Ectodermal cell (in vitro differentiated cells): ENCODE measurements at regions not wholly inside any gene's neighbourhood (a gene's known extent, or its start where the extent isn't known, plus 50 kb on each side); places are given as distances from the start of the nearest gene placed in this dataset.
"Not testable (repeated sequence)": the region's sequence is repeated elsewhere in the genome, so short reads cannot be mapped to it uniquely, and the experiment has no call there.

ENCODE experiments used
- H3K27ac ChIP-seq: 2 replicates; pipeline ENCODE4 v1.7.0; 2013; ENCODE audit warnings: mild to moderate bottlenecking, low read depth, low read length; ENCODE audit not compliant: insufficient read depth, poor library complexity, severe bottlenecking
- H3K27me3 ChIP-seq: 2 replicates; pipeline ENCODE4 v1.7.0; 2013; ENCODE audit warnings: mild to moderate bottlenecking, low read length; ENCODE audit not compliant: insufficient read depth, control insufficient read depth, poor library complexity, severe bottlenecking
- H3K36me3 ChIP-seq: one replicate; pipeline ENCODE4 v1.7.0; 2013; ENCODE audit warnings: low read length; ENCODE audit not compliant: control insufficient read depth, insufficient read depth
- H3K4me1 ChIP-seq: one replicate; pipeline ENCODE4 v1.7.0; 2013; ENCODE audit warnings: low read length; ENCODE audit not compliant: control insufficient read depth, insufficient read depth
- H3K4me3 ChIP-seq: 2 replicates; pipeline ENCODE4 v1.7.0; 2013; ENCODE audit warnings: low read depth, low read length, control low read depth; ENCODE audit not compliant: insufficient read depth
- H3K9me3 ChIP-seq: 2 replicates; pipeline ENCODE4 v1.7.0; 2013; ENCODE audit warnings: mild to moderate bottlenecking, low read length, moderate library complexity; ENCODE audit not compliant: control insufficient read depth
- WGBS, 2 experiments: methylation state at CpG; one replicate each; pipeline ENCODE4 v1.1.7; 2013; ENCODE audit warnings: missing lambda C conversion rate in 2 of 2; 5-methylcytosine and 5-hydroxymethylcytosine counted together

DNA sequence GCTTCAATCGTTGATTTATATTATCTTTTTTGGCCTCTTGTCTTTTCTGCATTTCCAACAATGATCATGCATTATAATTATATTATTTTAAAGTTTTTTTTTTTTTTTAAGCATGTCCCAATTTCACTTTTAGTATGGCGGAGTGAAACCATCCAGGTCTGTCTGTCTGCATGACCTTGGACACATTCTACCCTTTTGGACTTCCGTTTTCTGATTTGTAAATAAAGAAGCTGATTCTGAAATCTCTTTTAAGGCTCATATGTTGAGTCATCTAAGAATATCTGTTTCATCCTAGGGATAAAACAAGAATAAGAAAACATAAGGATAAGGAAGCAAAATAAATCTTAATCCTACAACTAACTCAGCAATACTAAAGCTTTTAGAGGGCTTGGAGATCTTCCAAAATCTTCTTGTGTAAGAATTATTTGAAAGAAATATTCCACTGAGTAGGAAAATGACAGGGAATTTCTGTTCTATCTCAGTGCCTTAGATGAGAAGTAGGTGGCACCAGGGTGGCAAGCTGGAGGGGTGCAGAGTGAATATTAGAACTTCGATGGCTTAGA, 195.7 kb upstream of the TOX3 start:
- Histone ChIP-seq H3K9me3 (no peaks in the 10 kb centered on the region), H3K27ac (no peak overlapping the region)
- WGBS, 2 experiments: 100% methylated on average over 2 to 4 of the region's 4 CpGs

DNA sequence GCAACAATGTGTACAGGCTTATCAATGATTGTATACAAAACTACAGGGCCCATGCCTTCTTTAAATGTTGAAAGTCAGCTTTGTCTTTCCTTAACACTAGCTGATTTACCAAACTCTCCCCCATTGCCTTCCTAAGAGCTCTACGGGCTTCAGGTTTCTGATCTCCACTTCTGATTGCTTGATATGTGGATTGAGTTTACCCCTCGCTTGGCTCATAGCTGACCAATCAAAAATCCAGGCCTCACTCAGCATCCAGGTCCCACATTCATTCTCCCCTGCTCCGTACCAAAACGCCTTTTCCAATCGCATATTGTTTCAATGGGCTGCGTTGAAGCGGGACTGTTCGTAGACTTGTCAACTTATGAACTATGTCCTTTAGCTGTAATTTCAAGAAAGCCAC, 195.1 kb upstream of the TOX3 start:
- peaks cover 5% of the 10 kb centered on the region for H3K4me1 ChIP-seq
- H3K27me3 ChIP-seq: no peaks in the 10 kb centered on the region
- no peaks in the 10 kb centered on the region for H3K36me3 ChIP-seq
- no peak overlapping the region for H3K27ac ChIP-seq
- 78 to 81% methylated on average over 8 of the region's 8 CpGs for WGBS, 2 experiments
- no peak overlapping the region for H3K4me3 ChIP-seq
- no peaks in the 10 kb centered on the region for H3K9me3 ChIP-seq

More for the DNA sequence above, 195.7 kb upstream of the TOX3 start:
- no peaks in the 10 kb centered on the region for H3K27me3 ChIP-seq
- peaks cover 5% of the 10 kb centered on the region for H3K4me1 ChIP-seq
- no peak overlapping the region for H3K4me3 ChIP-seq
- H3K36me3 ChIP-seq: no peaks in the 10 kb centered on the region

DNA sequence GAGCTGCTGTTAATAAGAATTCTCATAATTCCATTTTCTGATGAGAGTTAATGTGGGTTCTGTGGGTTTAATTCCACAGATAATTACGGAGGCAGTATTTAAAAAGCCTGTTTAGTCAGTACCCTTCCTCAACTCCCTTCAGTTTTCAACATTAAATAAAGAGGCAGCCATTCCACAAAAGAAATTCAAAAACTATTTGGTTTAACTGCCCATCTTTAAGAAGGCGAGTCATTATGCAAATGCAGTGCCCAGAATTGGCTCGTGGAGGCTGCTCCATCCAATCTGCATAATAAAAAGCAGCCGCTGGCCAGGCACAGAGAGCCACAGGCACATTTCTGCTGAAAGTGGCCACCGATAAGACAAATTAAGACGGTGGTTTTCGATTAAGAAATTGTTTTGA, 194.4 kb upstream of the TOX3 start:
- Histone ChIP-seq H3K4me1 (peaks cover 5% of the 10 kb centered on the region), H3K27me3 (no peaks in the 10 kb centered on the region), H3K36me3 (no peaks in the 10 kb centered on the region), H3K9me3 (no peaks in the 10 kb centered on the region), H3K27ac (no peak overlapping the region), H3K4me3 (no peak overlapping the region)
- WGBS, 2 experiments: 10 to 13% methylated on average over 7 of the region's 7 CpGs

DNA sequence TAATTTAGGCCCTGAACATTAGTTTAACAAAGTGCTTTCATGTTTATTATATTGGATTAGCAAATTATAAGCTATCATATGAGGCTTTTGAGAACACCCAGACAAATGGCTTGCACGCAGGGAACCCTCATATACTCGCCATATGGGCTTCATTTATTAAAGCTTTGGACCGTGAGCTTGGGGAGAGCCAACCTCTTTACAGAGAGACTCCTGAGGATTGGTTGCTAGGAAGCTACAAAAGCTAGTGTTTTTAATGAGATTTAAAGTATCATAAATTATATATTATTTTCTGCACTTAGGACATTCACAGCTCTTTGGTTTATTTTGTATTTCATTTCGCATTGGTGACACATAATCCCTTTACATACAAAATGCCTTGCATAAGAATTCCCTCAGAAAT, 193.8 kb upstream of the TOX3 start:
- 76 to 78% methylated on average over 4 of the region's 4 CpGs for WGBS, 2 experiments
- H3K27ac ChIP-seq: no peak overlapping the region
- H3K27me3 ChIP-seq: no peaks in the 10 kb centered on the region

DNA sequence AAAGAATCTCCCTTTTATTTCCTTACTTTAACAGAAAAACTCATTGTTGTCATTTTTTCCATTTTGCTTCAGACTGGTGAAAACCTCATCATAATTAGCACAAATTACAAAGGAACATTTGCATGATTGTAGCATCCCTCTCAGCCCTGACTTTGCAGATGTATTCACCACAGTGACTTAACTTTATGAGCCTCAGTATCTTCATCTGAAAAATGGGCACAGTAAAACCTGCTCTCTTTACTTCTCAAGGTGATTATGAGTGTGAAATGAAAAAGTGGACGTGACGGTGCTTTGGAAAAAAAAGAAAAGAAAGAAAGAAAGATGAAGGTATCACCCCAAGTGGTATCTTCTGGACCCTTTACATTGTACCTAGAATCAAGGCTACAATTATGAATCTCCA, 193.4 kb upstream of the TOX3 start:
- no peaks in the 10 kb centered on the region for H3K36me3 ChIP-seq

More for the DNA sequence above, 193.8 kb upstream of the TOX3 start:
- Histone ChIP-seq H3K9me3 (no peaks in the 10 kb centered on the region), H3K36me3 (no peaks in the 10 kb centered on the region), H3K4me3 (no peak overlapping the region), H3K4me1 (peaks cover 5% of the 10 kb centered on the region)

DNA sequence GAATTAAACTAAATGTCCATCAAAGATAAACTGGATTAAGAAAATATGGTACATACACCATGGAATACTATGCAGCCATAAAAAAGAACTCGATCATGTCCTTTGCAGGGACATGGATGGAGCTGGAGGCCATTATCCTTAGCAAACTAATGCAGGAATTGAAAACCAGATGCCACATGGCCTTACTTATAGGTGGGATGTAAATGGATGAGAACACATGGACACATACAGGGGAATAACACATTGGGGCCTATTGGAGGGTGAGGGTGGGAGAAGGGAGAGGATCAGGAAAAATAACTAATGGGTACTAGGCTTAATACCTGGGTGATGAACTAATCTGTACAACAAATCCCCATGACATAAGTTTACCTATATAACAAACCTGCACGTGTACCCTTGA, 192.0 kb upstream of the TOX3 start:
- H3K9me3 ChIP-seq, H3K4me1 ChIP-seq, H3K27ac ChIP-seq, H3K36me3 ChIP-seq, H3K27me3 ChIP-seq, H3K4me3 ChIP-seq: not testable (repeated sequence)
- WGBS, 2 experiments: 92 to 94% methylated on average over 1 to 2 of the region's 2 CpGs

More for the DNA sequence above, 193.4 kb upstream of the TOX3 start:
- WGBS, 2 experiments: 90 to 100% methylated on average over 2 of the region's 2 CpGs
- H3K9me3 ChIP-seq: no peaks in the 10 kb centered on the region
- H3K27ac ChIP-seq: no peak overlapping the region
- H3K4me3 ChIP-seq: no peak overlapping the region
- H3K4me1 ChIP-seq: peaks cover 5% of the 10 kb centered on the region
- H3K27me3 ChIP-seq: no peaks in the 10 kb centered on the region

DNA sequence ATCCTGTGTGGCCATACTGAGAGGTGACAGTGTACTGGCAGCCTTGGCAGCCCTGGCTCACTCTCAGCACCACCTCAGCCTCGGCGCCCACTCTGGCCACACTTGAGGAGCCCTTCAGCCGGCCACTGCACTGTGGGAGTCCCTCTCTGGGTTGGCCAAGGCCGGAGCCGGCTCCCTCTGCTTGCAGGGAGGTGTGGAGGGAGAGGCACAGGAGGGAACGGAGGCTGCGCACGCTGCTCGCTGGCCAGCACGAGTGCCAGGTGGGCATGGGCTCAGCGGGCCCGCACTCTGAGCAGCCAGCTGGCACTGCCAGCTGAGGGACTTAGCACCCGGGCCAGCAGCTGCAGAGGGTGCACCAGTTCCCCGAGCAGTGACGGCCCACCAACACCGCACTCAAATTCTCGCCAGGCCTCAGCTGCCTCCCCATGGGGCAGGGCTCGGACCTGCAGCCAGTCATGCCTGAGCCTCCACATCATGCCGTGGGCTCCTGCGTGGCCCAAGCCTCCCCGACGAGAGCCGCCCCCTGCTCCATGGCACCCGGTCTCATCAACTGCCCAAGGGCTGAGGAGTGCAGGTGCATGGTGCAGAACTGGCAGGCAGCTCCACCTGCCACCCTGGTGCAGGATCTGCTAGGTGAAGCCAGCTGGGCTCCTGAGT, 184.4 kb upstream of the TOX3 start:
- Histone ChIP-seq H3K36me3 (no peaks in the 10 kb centered on the region), H3K4me1 (no peaks in the 10 kb centered on the region), H3K27me3 (no peaks in the 10 kb centered on the region), H3K4me3 (no peak overlapping the region), H3K27ac (no peak overlapping the region), H3K9me3 (no peaks in the 10 kb centered on the region)
- 92 to 93% methylated on average over 24 of the region's 24 CpGs for WGBS, 2 experiments

DNA sequence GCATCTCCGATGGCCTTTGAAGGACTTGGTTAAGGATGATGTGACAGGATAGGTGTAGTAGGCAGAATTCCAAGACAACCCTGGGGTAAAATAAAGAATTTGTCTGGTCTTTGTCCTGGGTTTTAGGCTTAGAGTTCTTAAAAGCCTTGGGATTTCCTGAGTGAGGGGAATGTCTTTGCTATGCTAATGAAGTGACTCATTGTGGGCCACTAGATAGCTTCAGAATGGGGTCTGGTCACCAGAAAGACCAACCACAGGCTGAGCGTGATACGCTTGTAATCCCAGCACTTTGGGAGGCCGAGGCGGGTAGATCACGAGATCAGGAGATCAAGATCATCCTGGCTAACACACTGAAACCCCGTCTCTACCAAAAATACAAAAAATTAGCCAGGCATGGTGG, 182.8 kb upstream of the TOX3 start:
- Histone ChIP-seq H3K27me3 (no peaks in the 10 kb centered on the region), H3K4me1 (no peaks in the 10 kb centered on the region), H3K27ac (no peak overlapping the region), H3K4me3 (no peak overlapping the region), H3K9me3 (no peaks in the 10 kb centered on the region), H3K36me3 (no peaks in the 10 kb centered on the region)
- 77 to 78% methylated on average over 7 of the region's 7 CpGs for WGBS, 2 experiments

DNA sequence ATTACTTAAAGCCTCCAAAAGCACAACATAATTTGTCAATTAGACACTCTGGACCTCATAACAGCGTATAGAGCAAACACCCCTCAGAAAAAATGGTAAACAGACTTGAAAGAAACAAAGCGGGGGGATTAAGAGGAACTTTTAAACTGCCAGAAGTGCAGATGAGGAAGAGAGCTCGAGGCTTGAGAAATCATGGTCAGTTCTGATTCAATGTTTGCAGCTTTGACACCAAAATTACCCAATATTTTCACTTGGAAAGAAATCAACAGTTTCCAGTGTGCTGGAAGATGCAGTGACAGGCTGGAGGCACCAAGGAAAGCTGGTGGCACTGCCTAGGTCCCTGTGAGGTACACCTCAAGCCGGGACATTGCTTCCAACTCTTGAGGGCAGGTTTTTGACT, 180.9 kb upstream of the TOX3 start:
- Histone ChIP-seq H3K4me3 (no peak overlapping the region), H3K36me3 (no peaks in the 10 kb centered on the region), H3K4me1 (no peaks in the 10 kb centered on the region), H3K9me3 (no peaks in the 10 kb centered on the region), H3K27me3 (no peaks in the 10 kb centered on the region), H3K27ac (no peak overlapping the region)
- WGBS, 2 experiments: 95 to 97% methylated on average over 3 to 4 of the region's 4 CpGs

DNA sequence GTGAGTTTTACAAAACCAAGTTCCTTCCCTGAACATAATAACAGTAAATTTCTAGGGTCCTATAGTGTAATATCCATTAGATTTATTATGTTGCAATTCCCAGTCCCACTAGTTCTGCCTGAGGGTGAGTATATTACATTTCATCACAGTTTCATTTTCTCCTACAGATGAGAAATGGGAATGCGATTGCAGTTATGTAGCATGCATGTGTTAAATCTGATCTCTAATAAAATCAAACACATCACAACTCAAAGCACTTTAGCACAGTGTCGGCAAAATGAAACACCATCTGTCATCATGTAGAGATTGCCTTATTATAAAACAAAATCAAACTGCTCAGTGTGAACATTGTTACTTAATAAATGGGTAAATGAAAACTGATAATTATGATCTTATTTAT, 180.5 kb upstream of the TOX3 start:
- WGBS, 2 experiments: 94 to 100% methylated on average over 1 to 2 of the region's 2 CpGs
- Histone ChIP-seq H3K27ac (no peak overlapping the region), H3K4me1 (no peaks in the 10 kb centered on the region), H3K27me3 (no peaks in the 10 kb centered on the region), H3K9me3 (no peaks in the 10 kb centered on the region), H3K4me3 (no peak overlapping the region), H3K36me3 (no peaks in the 10 kb centered on the region)
